Inflammatory macrophage treated with lipopolysaccharide for 1 hour (primary cell): ENCODE measurements at regions not wholly inside any gene's neighbourhood (a gene's known extent, or its start where the extent isn't known, plus 50 kb on each side); places are given as distances from the start of the nearest gene placed in this dataset.
A peak's percentile ranks its signal among the peaks of the same experiment; 100 is the strongest.
"Not testable (repeated sequence)": the region's sequence is repeated elsewhere in the genome, so short reads cannot be mapped to it uniquely, and the experiment has no call there.

Experiments
- DNase-seq, 2 donors: peaks; one replicate each; pipeline ENCODE4 v3.0.0-alpha.2; 2020 to 2022

DNA sequence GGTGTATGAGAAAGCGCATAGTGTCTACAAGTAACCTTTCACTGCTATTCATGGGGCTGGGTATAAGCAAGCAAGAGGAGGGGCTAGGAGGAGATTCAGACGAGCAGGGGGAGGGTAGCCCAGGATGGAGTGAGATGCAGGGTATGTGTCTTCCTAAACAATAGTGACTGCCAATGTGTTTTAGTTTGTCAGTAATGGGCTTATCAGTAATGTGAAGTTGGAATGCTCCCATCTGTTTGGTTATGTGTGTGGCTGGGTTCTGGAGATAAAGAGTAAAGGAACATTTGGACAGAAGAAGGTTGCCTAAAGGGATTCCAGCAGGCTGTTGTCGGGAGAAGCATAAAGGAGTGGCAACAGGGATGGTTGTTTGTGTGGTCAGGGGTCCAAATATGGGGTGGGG lies 62.7 kb upstream of the EZR start:
- DNase-seq, result not testable (repeated sequence)

DNA sequence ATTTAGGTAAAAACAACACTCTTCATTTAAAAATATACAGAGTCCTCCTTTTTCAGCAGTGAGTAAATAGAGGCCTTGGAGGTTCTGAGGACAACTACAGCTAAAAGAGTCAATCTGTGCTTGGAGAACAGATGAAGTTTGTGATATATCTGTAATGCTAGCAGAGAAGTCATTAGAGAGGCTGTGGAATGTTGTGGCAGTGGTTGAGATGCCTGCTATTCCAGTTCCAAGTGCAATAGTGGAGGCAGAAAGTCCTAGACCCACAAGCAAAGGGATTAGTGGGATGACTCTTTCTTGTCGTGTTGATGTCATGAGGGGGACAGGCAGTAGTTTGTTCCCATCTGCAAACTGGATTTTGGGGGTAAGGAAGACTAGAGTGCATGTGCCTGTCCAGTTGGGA lies 62.1 kb upstream of the EZR start:
- not testable (repeated sequence) for DNase-seq

GRCh38 chr6:158879180-158879579 lies 60.0 kb upstream of the EZR start:
- no peak for DNase-seq

DNA sequence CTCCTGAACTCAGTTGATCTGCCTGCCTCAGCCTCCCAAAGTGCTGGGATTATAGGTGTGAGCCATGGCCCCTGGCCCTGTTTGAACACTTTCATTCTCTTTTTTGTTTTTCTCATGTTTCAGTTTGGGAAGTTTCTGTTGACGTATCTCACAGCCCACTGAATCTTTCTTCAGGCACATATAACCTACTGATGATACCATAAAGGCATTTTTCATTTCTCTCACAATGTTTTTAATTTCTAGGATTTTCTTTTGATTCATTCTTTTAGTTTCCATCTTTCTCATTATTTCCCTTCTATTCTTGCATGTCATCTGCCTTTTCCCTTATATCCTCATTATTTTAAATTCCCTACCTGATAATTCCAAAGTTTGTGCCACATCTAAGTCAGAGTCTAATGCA lies 58.5 kb upstream of the EZR start:
- no peak for DNase-seq

- DNase-seq, result no peak
These were observed 57.7 kb upstream of the EZR start for GRCh38 chr6:158876886-158877285.

GRCh38 chr6:158870649-158870957 lies 51.4 kb upstream of the EZR start:
- no peak for DNase-seq

GRCh38 chr6:158869826-158870648 lies 50.9 kb upstream of the EZR start:
- DNase-seq, result peak; percentile 93 to 95

- peak in 1 of 2 donors; percentile 91 for DNase-seq
These were observed 50.0 kb upstream of the EZR start for GRCh38 chr6:158868890-158869825.
